ENCODE measurements at regions not wholly inside any gene's neighbourhood (a gene's known extent, or its start where the extent isn't known, plus 50 kb on each side); places are given as distances from the start of the nearest gene placed in this dataset.

DNA sequence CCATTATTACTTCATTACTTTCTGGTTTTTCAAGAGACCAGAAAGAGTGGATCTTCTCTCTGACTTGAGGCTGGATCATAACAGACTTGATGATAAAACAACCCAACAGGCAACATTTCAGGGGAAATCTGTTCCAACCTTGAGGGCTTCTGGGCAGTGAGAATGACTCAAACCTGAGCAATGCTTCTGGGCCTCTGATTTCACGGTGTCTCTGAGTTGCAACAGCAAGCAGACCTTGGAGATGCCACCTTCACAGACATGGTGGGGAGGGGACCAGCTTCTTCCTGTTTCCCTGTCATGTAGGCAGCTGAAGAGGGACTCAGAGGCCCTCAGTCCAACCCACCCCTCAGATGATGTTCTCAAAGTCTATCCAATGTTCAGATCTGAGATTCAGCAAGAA, 104.0 kb downstream of the ABHD5 start:
- no peak for TF ChIP-seq JUNB (IDR thresholded peaks at IDR 0.05; ENCODE audit: unreplicated experiment)
- TF ChIP-seq CTCF (conservative IDR thresholded peaks at IDR 0.05; ENCODE audit: low read depth in 2 of 2), result no peak
- no peak for TF ChIP-seq POLR2AphosphoS5 (IDR thresholded peaks at IDR 0.05; ENCODE audit: low read depth)
- TF ChIP-seq EZH2 (IDR thresholded peaks at IDR 0.05; ENCODE audit: low read depth, unreplicated experiment), result no peak
- no peak for TF ChIP-seq REST (IDR thresholded peaks at IDR 0.05; ENCODE audit: unreplicated experiment)
- no peak for TF ChIP-seq ZNF114 (CRISPR knock-in tag; IDR thresholded peaks at IDR 0.05)
